ENCODE measurements at regions not wholly inside any gene's neighbourhood (a gene's known extent, or its start where the extent isn't known, plus 50 kb on each side); places are given as distances from the start of the nearest gene placed in this dataset.

DNA sequence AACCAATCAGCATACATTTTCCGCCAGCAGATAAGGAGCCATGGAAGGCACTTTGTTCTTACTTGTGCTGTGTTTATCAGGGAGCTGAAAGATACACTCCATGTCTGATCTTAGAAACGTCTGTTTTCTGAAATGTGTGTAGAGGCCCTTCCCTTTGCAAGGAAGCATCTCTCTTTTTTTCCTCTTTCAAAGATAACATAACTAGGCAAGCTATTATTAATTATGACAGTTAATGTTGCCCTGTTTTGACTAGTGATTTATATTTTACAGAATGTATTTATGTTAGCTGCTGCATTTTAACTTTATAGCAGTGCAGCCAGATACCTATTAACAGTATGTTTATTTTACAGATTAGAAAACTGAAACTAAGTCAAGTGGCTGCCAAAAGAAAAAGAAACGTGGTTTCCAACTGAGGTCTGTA is 683.2 kb upstream of the IGFBP3 start:
- TF ChIP-seq MXI1 (IDR thresholded peaks at IDR 0.05; ENCODE audit: borderline replicate concordance, low read depth, low read length) = no peak
- no peak for TF ChIP-seq POLR2A (IDR thresholded peaks at IDR 0.05; ENCODE audit: low read depth, low read length)
- TF ChIP-seq, protein P1, sequence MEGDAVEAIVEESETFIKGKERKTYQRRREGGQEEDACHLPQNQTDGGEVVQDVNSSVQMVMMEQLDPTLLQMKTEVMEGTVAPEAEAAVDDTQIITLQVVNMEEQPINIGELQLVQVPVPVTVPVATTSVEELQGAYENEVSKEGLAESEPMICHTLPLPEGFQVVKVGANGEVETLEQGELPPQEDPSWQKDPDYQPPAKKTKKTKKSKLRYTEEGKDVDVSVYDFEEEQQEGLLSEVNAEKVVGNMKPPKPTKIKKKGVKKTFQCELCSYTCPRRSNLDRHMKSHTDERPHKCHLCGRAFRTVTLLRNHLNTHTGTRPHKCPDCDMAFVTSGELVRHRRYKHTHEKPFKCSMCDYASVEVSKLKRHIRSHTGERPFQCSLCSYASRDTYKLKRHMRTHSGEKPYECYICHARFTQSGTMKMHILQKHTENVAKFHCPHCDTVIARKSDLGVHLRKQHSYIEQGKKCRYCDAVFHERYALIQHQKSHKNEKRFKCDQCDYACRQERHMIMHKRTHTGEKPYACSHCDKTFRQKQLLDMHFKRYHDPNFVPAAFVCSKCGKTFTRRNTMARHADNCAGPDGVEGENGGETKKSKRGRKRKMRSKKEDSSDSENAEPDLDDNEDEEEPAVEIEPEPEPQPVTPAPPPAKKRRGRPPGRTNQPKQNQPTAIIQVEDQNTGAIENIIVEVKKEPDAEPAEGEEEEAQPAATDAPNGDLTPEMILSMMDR (conservative IDR thresholded peaks at IDR 0.05; ENCODE audit: low read depth, low read length) = no peak
- TF ChIP-seq, protein P2, sequence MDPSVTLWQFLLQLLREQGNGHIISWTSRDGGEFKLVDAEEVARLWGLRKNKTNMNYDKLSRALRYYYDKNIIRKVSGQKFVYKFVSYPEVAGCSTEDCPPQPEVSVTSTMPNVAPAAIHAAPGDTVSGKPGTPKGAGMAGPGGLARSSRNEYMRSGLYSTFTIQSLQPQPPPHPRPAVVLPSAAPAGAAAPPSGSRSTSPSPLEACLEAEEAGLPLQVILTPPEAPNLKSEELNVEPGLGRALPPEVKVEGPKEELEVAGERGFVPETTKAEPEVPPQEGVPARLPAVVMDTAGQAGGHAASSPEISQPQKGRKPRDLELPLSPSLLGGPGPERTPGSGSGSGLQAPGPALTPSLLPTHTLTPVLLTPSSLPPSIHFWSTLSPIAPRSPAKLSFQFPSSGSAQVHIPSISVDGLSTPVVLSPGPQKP (IDR thresholded peaks at IDR 0.05; ENCODE audit: borderline replicate concordance, low read depth, low read length) = no peak

Measured in IMR-90 (cell line).